GM12878 (cell line): ENCODE measurements at regions not wholly inside any gene's neighbourhood (a gene's known extent, or its start where the extent isn't known, plus 50 kb on each side); places are given as distances from the start of the nearest gene placed in this dataset.

Source experiments
- ATAC-seq: fragments of 200-7000 bp; cut with Tn5 transposase; 3 replicates; pipeline ENCODE4 v1.9.1; 2020; ENCODE audit warnings: mild to moderate bottlenecking, moderate library complexity
- BruUV-seq: library from RNA; stranded (reverse); fragments of 400-500 nt; replicated peaks from 2 replicates; lab custom pipeline; 2021; lab: Mats Ljungman, UMichigan
- CTCF ChIA-PET: fragments of 300-600 bp; sonication (Branson Sonifier 250); formaldehyde crosslinking; extraction: SDS; loops from one replicate; lab custom pipeline; 2021; ENCODE audit warnings: inconsistent platforms; lab: Yijun Ruan, JAX
- POLR2A ChIA-PET: fragments of 350-600 bp; formaldehyde crosslinking; extraction: SDS; loops from one replicate; lab custom pipeline; 2021; ENCODE audit warnings: inconsistent platforms; lab: Charles Lee
- RAD21 ChIA-PET: fragments of 300-600 bp; sonication (Branson Sonifier 250); formaldehyde crosslinking; loops from one replicate; lab custom pipeline; 2023; ENCODE audit warnings: antibody characterized with exemption; ENCODE audit not compliant: unreplicated experiment; lab: Charles Lee
- SMC1A ChIA-PET: fragments of 300-600 bp; sonication (Branson Sonifier 250); formaldehyde crosslinking; loops from one replicate; lab custom pipeline; 2023; ENCODE audit not compliant: unreplicated experiment, uncharacterized antibody; lab: Charles Lee
- DNase-seq: peaks from one replicate; pipeline ENCODE4 v3.0.0-alpha.2; 2011; ENCODE audit warnings: low read depth, low spot score
- FAIRE-seq: peaks from 3 replicates; lab custom pipeline; 2011; peaks lifted over from hg19 to GRCh38; lab: Jason Lieb, UNC
- H2AFZ ChIP-seq: 2 replicates; pipeline ENCODE4 v1.6.0; 2011; ENCODE audit warnings: low read depth, low read length, control low read depth; ENCODE audit not compliant: control insufficient read depth
- H3K27ac ChIP-seq: 2 replicates; pipeline ENCODE4 v1.5.1; 2011; ENCODE audit warnings: control low read depth; ENCODE audit not compliant: control insufficient read depth, insufficient read depth
- H3K27me3 ChIP-seq, 2 experiments: replicated peaks in 1 of 2; 2 replicates each; pipeline versions ENCODE4 v1.6.0 to v1.6.1; 2011; ENCODE audit warnings: low read length in 1 of 2; ENCODE audit not compliant: control insufficient read depth in 2 of 2, insufficient read depth in 2 of 2
- H3K36me3 ChIP-seq, 2 experiments: 2 replicates each; pipeline ENCODE4 v1.5.1; 2011; ENCODE audit warnings: low read length in 1 of 2; ENCODE audit not compliant: control insufficient read depth in 2 of 2, insufficient read depth in 2 of 2
- H3K4me1 ChIP-seq: 2 replicates; pipeline ENCODE4 v1.6.1; 2011; ENCODE audit warnings: mild to moderate bottlenecking, low read length, moderate library complexity, mixed read lengths; ENCODE audit not compliant: control insufficient read depth, insufficient read depth
- H3K4me2 ChIP-seq: 2 replicates; pipeline ENCODE4 v1.6.0; 2011; ENCODE audit warnings: control low read depth; ENCODE audit not compliant: control insufficient read depth, insufficient read depth
- H3K4me3 ChIP-seq: fragments of 200-600 bp; sonication (generic); 2 replicates; pipeline ENCODE4 v1.5.1; 2016
- H3K79me2 ChIP-seq: 2 replicates; pipeline ENCODE4 v1.6.0; 2011; ENCODE audit warnings: low read length; ENCODE audit not compliant: control insufficient read depth, insufficient read depth
- H3K9ac ChIP-seq: 2 replicates; pipeline ENCODE4 v1.8.0; 2011; ENCODE audit warnings: low read length, control low read depth, mixed read lengths; ENCODE audit not compliant: control insufficient read depth, insufficient read depth
- H3K9me3 ChIP-seq: replicated peaks from 3 replicates; pipeline ENCODE4 v1.5.1; 2011; ENCODE audit warnings: mild to moderate bottlenecking, low read length; ENCODE audit not compliant: control insufficient read depth, insufficient read depth
- H4K20me1 ChIP-seq: 2 replicates; pipeline ENCODE4 v1.6.0; 2011; ENCODE audit not compliant: control insufficient read depth, insufficient read depth
- CBFB ChIP-seq: IDR thresholded peaks from 2 replicates; pipeline ENCODE4 v1.6.1; 2016; ENCODE audit warnings: antibody characterized with exemption, low read depth
- CBX5 ChIP-seq: sonication (generic); IDR thresholded peaks from 2 replicates; pipeline ENCODE4 v1.6.1; 2016; ENCODE audit warnings: low read depth, moderate library complexity, mild to moderate bottlenecking, inconsistent platforms
- CHD2 ChIP-seq: IDR thresholded peaks from 2 replicates; pipeline ENCODE4 v1.6.1; 2011; ENCODE audit warnings: low read depth, low read length, improper control_type of control experiment, borderline replicate concordance
- CREM ChIP-seq: IDR thresholded peaks from 2 replicates; pipeline ENCODE4 v1.6.1; 2014; ENCODE audit warnings: antibody characterized with exemption, low read depth
- ESRRA ChIP-seq: IDR thresholded peaks from 2 replicates; pipeline ENCODE4 v1.6.1; 2012; ENCODE audit warnings: mild to moderate bottlenecking, low read length, improper control_type of control experiment
- HCFC1 ChIP-seq: fragments of 150-350 bp; IDR thresholded peaks from 2 replicates; pipeline ENCODE4 v1.6.1; 2014; ENCODE audit warnings: low read length
- JUNB ChIP-seq: IDR thresholded peaks from 2 replicates; pipeline ENCODE4 v1.6.1; 2016; ENCODE audit warnings: antibody characterized with exemption, mild to moderate bottlenecking
- MEF2B ChIP-seq: fragments of 450-650 bp; IDR thresholded peaks from 2 replicates; pipeline ENCODE4 v1.6.1; 2018; ENCODE audit warnings: mild to moderate bottlenecking, moderate library complexity; ENCODE audit not compliant: partially characterized antibody, poor library complexity, severe bottlenecking
- NFIC ChIP-seq: IDR thresholded peaks from 2 replicates; pipeline ENCODE4 v1.6.1; 2012; ENCODE audit warnings: low read depth, mild to moderate bottlenecking, inconsistent platforms, low read length, moderate library complexity
- NFXL1 ChIP-seq: fragments of 450-650 bp; IDR thresholded peaks from 2 replicates; pipeline ENCODE4 v1.6.1; 2017; ENCODE audit warnings: antibody characterized with exemption, mild to moderate bottlenecking, borderline replicate concordance
- SIX5 ChIP-seq: IDR thresholded peaks from 2 replicates; pipeline ENCODE4 v1.6.1; 2011; ENCODE audit warnings: mild to moderate bottlenecking, low read depth, low read length, moderate library complexity; ENCODE audit not compliant: severe bottlenecking
- YY1 ChIP-seq: IDR thresholded peaks from 2 replicates; pipeline ENCODE4 v1.6.1; 2011; ENCODE audit warnings: low read depth, mild to moderate bottlenecking, low read length
- ZNF217 ChIP-seq: fragments of 450-650 bp; IDR thresholded peaks from 2 replicates; pipeline ENCODE4 v1.6.1; 2017; ENCODE audit warnings: antibody characterized with exemption, mild to moderate bottlenecking
- ZNF384 ChIP-seq: IDR thresholded peaks from 2 replicates; pipeline ENCODE4 v1.6.1; 2012; ENCODE audit warnings: low read depth, mild to moderate bottlenecking, low read length, improper control_type of control experiment, borderline replicate concordance
- WGBS: methylation state at CpG from one replicate; pipeline ENCODE4 v1.1.6; 2016; ENCODE audit warnings: low lambda C conversion rate; ENCODE audit not compliant: insufficient replicate concordance, insufficient coverage; ENCODE audit errors: missing lambda C conversion rate; 5-methylcytosine and 5-hydroxymethylcytosine counted together
- in situ Hi-C: fragments of 300-500 bp; cut with MboI; formaldehyde crosslinking; loops from 9 replicates; pipeline ENCODE4 v1.14.3; 2018; ENCODE audit warnings: mixed read lengths
- intact Hi-C: fragments of 100-400 bp; cut with micrococcal nuclease; formaldehyde crosslinking; loops from one replicate; pipeline ENCODE4 v1.14.2; 2022; ENCODE audit not compliant: unreplicated experiment
- TF ChIP-seq, protein P1 (sequence below): IDR thresholded peaks from 2 replicates; pipeline ENCODE4 v1.6.1; 2012; ENCODE audit warnings: improper control_type of control experiment, low read depth, low read length; ENCODE audit not compliant: insufficient replicate concordance
- TF ChIP-seq, protein P2 (sequence below): IDR thresholded peaks from 2 replicates; pipeline ENCODE4 v1.6.1; 2012; ENCODE audit warnings: low read depth, low read length, improper control_type of control experiment
- TF ChIP-seq, protein P3 (sequence below): IDR thresholded peaks from 2 replicates; pipeline ENCODE4 v1.6.1; 2011; ENCODE audit warnings: borderline replicate concordance, low read depth, mild to moderate bottlenecking, moderate library complexity, mixed read lengths, low read length; ENCODE audit not compliant: insufficient read depth; ENCODE audit errors: extremely low read length

DNA sequence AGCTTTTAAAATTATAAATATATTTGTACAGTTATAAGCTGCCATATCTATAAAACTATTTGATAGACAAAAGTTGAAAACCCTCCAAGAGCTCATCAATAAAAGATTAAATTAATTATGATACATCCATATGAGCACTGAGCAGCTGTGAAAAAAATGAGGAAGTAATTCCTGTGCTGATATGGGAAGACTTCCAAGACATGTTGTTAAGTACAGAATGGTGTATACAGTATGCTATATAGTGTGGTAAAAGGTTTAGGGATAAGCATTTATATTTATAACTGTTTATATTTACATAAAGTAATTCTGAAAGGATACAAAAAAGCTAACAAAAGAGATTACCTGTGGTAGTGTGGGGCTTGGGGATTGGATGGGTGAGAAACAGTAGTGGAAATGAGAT lies 92.8 kb upstream of the BMP2K start (continued):
- TF ChIP-seq, protein P1, sequence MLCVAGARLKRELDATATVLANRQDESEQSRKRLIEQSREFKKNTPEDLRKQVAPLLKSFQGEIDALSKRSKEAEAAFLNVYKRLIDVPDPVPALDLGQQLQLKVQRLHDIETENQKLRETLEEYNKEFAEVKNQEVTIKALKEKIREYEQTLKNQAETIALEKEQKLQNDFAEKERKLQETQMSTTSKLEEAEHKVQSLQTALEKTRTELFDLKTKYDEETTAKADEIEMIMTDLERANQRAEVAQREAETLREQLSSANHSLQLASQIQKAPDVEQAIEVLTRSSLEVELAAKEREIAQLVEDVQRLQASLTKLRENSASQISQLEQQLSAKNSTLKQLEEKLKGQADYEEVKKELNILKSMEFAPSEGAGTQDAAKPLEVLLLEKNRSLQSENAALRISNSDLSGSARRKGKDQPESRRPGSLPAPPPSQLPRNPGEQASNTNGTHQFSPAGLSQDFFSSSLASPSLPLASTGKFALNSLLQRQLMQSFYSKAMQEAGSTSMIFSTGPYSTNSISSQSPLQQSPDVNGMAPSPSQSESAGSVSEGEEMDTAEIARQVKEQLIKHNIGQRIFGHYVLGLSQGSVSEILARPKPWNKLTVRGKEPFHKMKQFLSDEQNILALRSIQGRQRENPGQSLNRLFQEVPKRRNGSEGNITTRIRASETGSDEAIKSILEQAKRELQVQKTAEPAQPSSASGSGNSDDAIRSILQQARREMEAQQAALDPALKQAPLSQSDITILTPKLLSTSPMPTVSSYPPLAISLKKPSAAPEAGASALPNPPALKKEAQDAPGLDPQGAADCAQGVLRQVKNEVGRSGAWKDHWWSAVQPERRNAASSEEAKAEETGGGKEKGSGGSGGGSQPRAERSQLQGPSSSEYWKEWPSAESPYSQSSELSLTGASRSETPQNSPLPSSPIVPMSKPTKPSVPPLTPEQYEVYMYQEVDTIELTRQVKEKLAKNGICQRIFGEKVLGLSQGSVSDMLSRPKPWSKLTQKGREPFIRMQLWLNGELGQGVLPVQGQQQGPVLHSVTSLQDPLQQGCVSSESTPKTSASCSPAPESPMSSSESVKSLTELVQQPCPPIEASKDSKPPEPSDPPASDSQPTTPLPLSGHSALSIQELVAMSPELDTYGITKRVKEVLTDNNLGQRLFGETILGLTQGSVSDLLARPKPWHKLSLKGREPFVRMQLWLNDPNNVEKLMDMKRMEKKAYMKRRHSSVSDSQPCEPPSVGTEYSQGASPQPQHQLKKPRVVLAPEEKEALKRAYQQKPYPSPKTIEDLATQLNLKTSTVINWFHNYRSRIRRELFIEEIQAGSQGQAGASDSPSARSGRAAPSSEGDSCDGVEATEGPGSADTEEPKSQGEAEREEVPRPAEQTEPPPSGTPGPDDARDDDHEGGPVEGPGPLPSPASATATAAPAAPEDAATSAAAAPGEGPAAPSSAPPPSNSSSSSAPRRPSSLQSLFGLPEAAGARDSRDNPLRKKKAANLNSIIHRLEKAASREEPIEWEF: no peak

DNA sequence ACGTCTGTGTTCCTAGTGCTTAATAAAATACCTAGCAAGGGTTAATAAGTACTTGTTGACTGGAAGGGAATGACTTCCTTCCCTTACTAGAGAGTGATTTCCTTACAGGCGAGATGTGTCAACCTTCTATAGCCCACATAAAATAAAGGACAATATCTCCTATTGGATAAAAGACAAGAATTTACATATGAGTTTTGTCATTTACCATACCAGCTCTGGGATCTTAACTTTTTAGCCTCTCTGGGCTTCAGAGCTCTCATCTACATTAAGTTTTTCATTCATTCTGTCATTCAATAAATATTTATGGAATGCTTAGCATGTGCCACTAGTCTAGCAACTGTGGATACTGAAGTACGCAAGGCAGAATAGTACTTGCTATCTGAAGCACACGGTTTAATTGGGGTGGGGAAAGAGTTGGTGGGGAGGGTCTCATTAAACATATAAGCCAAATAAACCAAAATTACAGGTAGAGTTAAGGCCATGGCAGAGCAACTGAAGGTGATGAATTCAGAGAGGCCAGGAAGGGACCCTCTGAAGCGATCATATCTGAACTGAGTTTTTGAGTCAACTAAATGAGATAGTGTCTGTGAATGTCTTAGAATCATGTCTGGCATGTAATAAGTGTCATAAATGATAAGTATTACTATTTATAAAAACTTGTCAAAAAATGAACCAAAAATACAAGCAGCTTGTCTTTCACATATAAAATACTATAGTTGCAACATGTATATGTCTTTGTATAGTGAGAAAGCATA lies 91.6 kb upstream of the BMP2K start:
- no TSS peak for BruUV-seq
- H3K9me3 ChIP-seq: no peaks in the 10 kb centered on the region
- RAD21 ChIA-PET: no interaction called here
- H3K4me1 ChIP-seq: no peaks in the 10 kb centered on the region
- 84% methylated on average over 5 of the region's 5 CpGs for WGBS
- no peak overlapping the region for H3K4me2 ChIP-seq
- no peaks in the 10 kb centered on the region for H3K27me3 ChIP-seq
- TF ChIP-seq CBX5: no peak
- TF ChIP-seq ZNF384: no peak
- TF ChIP-seq JUNB: no peak
- TF ChIP-seq CBFB: no peak
- TF ChIP-seq CREM: no peak
- no peak for TF ChIP-seq NFIC
- no peak for TF ChIP-seq YY1
- no peak for TF ChIP-seq ESRRA
- TF ChIP-seq, protein P2, sequence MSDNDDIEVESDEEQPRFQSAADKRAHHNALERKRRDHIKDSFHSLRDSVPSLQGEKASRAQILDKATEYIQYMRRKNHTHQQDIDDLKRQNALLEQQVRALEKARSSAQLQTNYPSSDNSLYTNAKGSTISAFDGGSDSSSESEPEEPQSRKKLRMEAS: no peak
- no peak for TF ChIP-seq CHD2
- TF ChIP-seq SIX5: no peak
- no peak for TF ChIP-seq ZNF217
- TF ChIP-seq, protein P3, sequence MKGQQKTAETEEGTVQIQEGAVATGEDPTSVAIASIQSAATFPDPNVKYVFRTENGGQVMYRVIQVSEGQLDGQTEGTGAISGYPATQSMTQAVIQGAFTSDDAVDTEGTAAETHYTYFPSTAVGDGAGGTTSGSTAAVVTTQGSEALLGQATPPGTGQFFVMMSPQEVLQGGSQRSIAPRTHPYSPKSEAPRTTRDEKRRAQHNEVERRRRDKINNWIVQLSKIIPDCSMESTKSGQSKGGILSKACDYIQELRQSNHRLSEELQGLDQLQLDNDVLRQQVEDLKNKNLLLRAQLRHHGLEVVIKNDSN: no peak
- TF ChIP-seq NFXL1: no peak
- TF ChIP-seq HCFC1: no peak
- no peak for TF ChIP-seq MEF2B
- H4K20me1 ChIP-seq: no peaks in the 10 kb centered on the region
- CTCF ChIA-PET: interaction anchor here (0.5 to 1.2 kb wide), 3 partner anchors 13 to 63 kb away, joined by 3 read pairs; no protein-coding TSS in a partner anchor
- SMC1A ChIA-PET: interaction anchor here (0.6 to 1.9 kb wide), 7 partner anchors 14 to 179 kb away, joined by 3 to 11 read pairs (median 4); no protein-coding TSS in a partner anchor
- no peaks in the 10 kb centered on the region for H3K36me3 ChIP-seq
- no peak overlapping the region for H3K4me3 ChIP-seq
- no peaks in the 10 kb centered on the region for H3K79me2 ChIP-seq
- POLR2A ChIA-PET: interaction anchor here (0.6 kb wide), 1 partner anchor 389 kb away, joined by 3 read pairs; no protein-coding TSS in a partner anchor
- intact Hi-C loops (no loop called here), in situ Hi-C loops (no loop called here)
- no peak overlapping the region for H2AFZ ChIP-seq
- no peak overlapping the region for H3K27ac ChIP-seq
- ATAC-seq (no peak), FAIRE-seq (no peak), DNase-seq (no peak)
- no peak overlapping the region for H3K9ac ChIP-seq
